H1 (cell line): ENCODE measurements at regions not wholly inside any gene's neighbourhood (a gene's known extent, or its start where the extent isn't known, plus 50 kb on each side); places are given as distances from the start of the nearest gene placed in this dataset.

Source experiments
- CTCF ChIA-PET: fragments of 300-600 bp; sonication (Branson Sonifier 250); formaldehyde crosslinking; loops from one replicate; lab custom pipeline; 2021; ENCODE audit not compliant: partially characterized antibody; lab: Charles Lee
- POLR2A ChIA-PET: fragments of 300-600 bp; sonication (Branson Sonifier 250); formaldehyde crosslinking; loops from one replicate; lab custom pipeline; 2021; ENCODE audit warnings: inconsistent platforms; ENCODE audit not compliant: partially characterized antibody; lab: Charles Lee
- DNase-seq, 2 experiments: peaks; one replicate each; pipeline versions ENCODE4 v3.0.0 to v3.0.0-alpha.2; 2010 to 2022; ENCODE audit warnings: low spot score in 2 of 2, low read depth in 1 of 2, mixed read lengths in 1 of 2
- FAIRE-seq: peaks from 2 replicates; lab custom pipeline; 2011; peaks lifted over from hg19 to GRCh38; lab: Jason Lieb, UNC
- H2AFZ ChIP-seq: 2 replicates; pipeline ENCODE4 v1.8.1; 2012; ENCODE audit warnings: low read length, inconsistent platforms
- H2AK5ac ChIP-seq: 2 replicates; pipeline ENCODE4 v1.6.1; 2013; ENCODE audit warnings: low read depth, low read length
- H2BK120ac ChIP-seq: replicated peaks from 2 replicates; pipeline ENCODE3; 2013; ENCODE audit warnings: low read depth, low read length, inconsistent platforms
- H2BK12ac ChIP-seq: 2 replicates; pipeline ENCODE4 v1.6.1; 2013; ENCODE audit warnings: low read depth, low read length
- H2BK15ac ChIP-seq: 2 replicates; pipeline ENCODE4 v1.6.1; 2013; ENCODE audit warnings: low read length
- H2BK20ac ChIP-seq: 2 replicates; pipeline ENCODE4 v1.6.1; 2013; ENCODE audit warnings: low read length
- H2BK5ac ChIP-seq: 2 replicates; pipeline ENCODE4 v1.6.1; 2013; ENCODE audit warnings: low read depth, low read length
- H3K14ac ChIP-seq: 2 replicates; pipeline ENCODE4 v1.6.1; 2013; ENCODE audit warnings: inconsistent platforms; ENCODE audit not compliant: insufficient read length
- H3K18ac ChIP-seq: 2 replicates; pipeline ENCODE4 v1.6.1; 2013; ENCODE audit warnings: low read length; ENCODE audit errors: extremely low read depth
- H3K23ac ChIP-seq: 2 replicates; pipeline ENCODE4 v1.6.1; 2013; ENCODE audit warnings: inconsistent platforms; ENCODE audit not compliant: insufficient read length
- H3K23me2 ChIP-seq: 2 replicates; pipeline ENCODE4 v1.6.1; 2013; ENCODE audit warnings: low read depth, low read length
- H3K27ac ChIP-seq: 2 replicates; pipeline ENCODE4 v1.6.1; 2011; ENCODE audit warnings: low read depth, low read length, inconsistent platforms
- H3K27me3 ChIP-seq, 4 experiments: replicated peaks in 1 of 4; 1 replicate in 1 of 4; 2 replicates in 3 of 4; pipeline versions ENCODE4 v1.6.1 to v1.8.1; 2011 to 2013; ENCODE audit warnings: low read length in 3 of 4, mild to moderate bottlenecking in 3 of 4, inconsistent platforms in 2 of 4, mixed read lengths in 2 of 4, moderate library complexity in 1 of 4; ENCODE audit not compliant: control insufficient read depth in 3 of 4, insufficient read depth in 3 of 4; ENCODE audit errors: extremely low read depth in 1 of 4
- H3K36me3 ChIP-seq, 4 experiments: 2 replicates each; pipeline versions ENCODE4 v1.6.1 to v1.8.1; 2011 to 2013; ENCODE audit warnings: mild to moderate bottlenecking in 4 of 4, low read length in 3 of 4, moderate library complexity in 2 of 4, control low read depth in 1 of 4, inconsistent platforms in 1 of 4; ENCODE audit not compliant: insufficient read depth in 4 of 4, control insufficient read depth in 2 of 4
- H3K4ac ChIP-seq: replicated peaks from 2 replicates; pipeline ENCODE3; 2013; ENCODE audit warnings: low read length, low read depth, mixed read lengths, inconsistent platforms; ENCODE audit not compliant: insufficient read length
- H3K4me1 ChIP-seq, 4 experiments: replicated peaks in 1 of 4; 1 replicate in 1 of 4; 2 replicates in 3 of 4; pipeline versions ENCODE4 v1.6.1 to v1.8.1; 2011 to 2013; ENCODE audit warnings: low read length in 3 of 4, inconsistent platforms in 2 of 4, mixed read lengths in 1 of 4; ENCODE audit not compliant: insufficient read depth in 4 of 4, control insufficient read depth in 3 of 4
- H3K4me2 ChIP-seq, 2 experiments: 2 replicates each; pipeline versions ENCODE4 v1.6.1 to v1.8.1; 2011 to 2013; ENCODE audit warnings: low read depth in 2 of 2, low read length in 2 of 2, control low read depth in 1 of 2, inconsistent platforms in 1 of 2, mild to moderate bottlenecking in 1 of 2; ENCODE audit not compliant: insufficient read depth in 1 of 2
- H3K4me3 ChIP-seq, 4 experiments: fragments of 200-600, 300-600 bp in 1 of 4; sonication (generic), shearing (Covaris generic), sonication (Bioruptor Twin) in 1 of 4; 2 replicates each; pipeline versions ENCODE4 v1.5.1 to v1.8.1; 2011 to 2016; ENCODE audit warnings: low read length in 4 of 4, low read depth in 3 of 4, control low read depth in 2 of 4, inconsistent platforms in 2 of 4, mild to moderate bottlenecking in 2 of 4, mixed read lengths in 1 of 4, moderate library complexity in 1 of 4; ENCODE audit not compliant: insufficient read depth in 2 of 4; ENCODE audit errors: extremely low read depth in 1 of 4
- H3K56ac ChIP-seq: replicated peaks from 2 replicates; pipeline ENCODE3; 2013; ENCODE audit warnings: low read depth, mild to moderate bottlenecking, mixed read lengths, low read length, inconsistent platforms; ENCODE audit not compliant: insufficient read length
- H3K79me1 ChIP-seq: 2 replicates; pipeline ENCODE4 v1.6.1; 2013; ENCODE audit warnings: low read depth, low read length, control low read depth
- H3K79me2 ChIP-seq, 2 experiments: 2 replicates each; pipeline versions ENCODE4 v1.6.1 to v1.8.1; 2012 to 2013; ENCODE audit warnings: low read length in 2 of 2, mild to moderate bottlenecking in 2 of 2, inconsistent platforms in 1 of 2; ENCODE audit not compliant: insufficient read depth in 2 of 2, control insufficient read depth in 1 of 2
- H3K9ac ChIP-seq, 4 experiments: replicated peaks in 1 of 4; 1 replicate in 1 of 4; 2 replicates in 3 of 4; pipeline versions ENCODE4 v1.6.1 to v1.8.1; 2011 to 2013; ENCODE audit warnings: low read depth in 3 of 4, low read length in 3 of 4, control low read depth in 2 of 4, mild to moderate bottlenecking in 2 of 4, moderate library complexity in 2 of 4, inconsistent platforms in 1 of 4; ENCODE audit errors: extremely low read depth in 1 of 4
- H3K9me3 ChIP-seq, 2 experiments: 2 replicates each; pipeline versions ENCODE4 v1.6.1 to v1.8.1; 2012 to 2013; ENCODE audit warnings: mild to moderate bottlenecking in 2 of 2, moderate library complexity in 2 of 2, control low read depth in 1 of 2, inconsistent platforms in 1 of 2, low read depth in 1 of 2, low read length in 1 of 2, mixed read lengths in 1 of 2; ENCODE audit not compliant: insufficient read depth in 2 of 2
- H4K20me1 ChIP-seq, 2 experiments: replicated peaks in 1 of 2; 2 replicates each; pipeline versions ENCODE3 to v1.8.1; 2011 to 2013; ENCODE audit warnings: inconsistent platforms in 2 of 2, low read length in 2 of 2, mild to moderate bottlenecking in 1 of 2; ENCODE audit not compliant: insufficient read depth in 2 of 2, control insufficient read depth in 1 of 2
- H4K5ac ChIP-seq: 2 replicates; pipeline ENCODE4 v1.6.1; 2013; ENCODE audit warnings: low read length, low read depth, mixed read lengths, inconsistent platforms; ENCODE audit not compliant: insufficient read length
- H4K8ac ChIP-seq: 2 replicates; pipeline ENCODE4 v1.8.0; 2013; ENCODE audit warnings: mild to moderate bottlenecking, moderate library complexity, low read length, inconsistent platforms; ENCODE audit not compliant: insufficient read depth; ENCODE audit errors: extremely low read depth
- H4K91ac ChIP-seq: replicated peaks from 2 replicates; pipeline ENCODE3; 2013; ENCODE audit warnings: low read length, mixed read lengths, inconsistent platforms; ENCODE audit not compliant: insufficient read length
- ASH2L ChIP-seq: fragments of 200-600, 300-600 bp; sonication (generic); IDR thresholded peaks from one replicate; pipeline ENCODE4 v1.7.1; 2017; ENCODE audit warnings: low read length
- GABPA ChIP-seq: IDR thresholded peaks from 2 replicates; pipeline ENCODE4 v1.6.1; 2011; ENCODE audit warnings: mild to moderate bottlenecking, low read length, moderate library complexity, borderline replicate concordance; ENCODE audit not compliant: insufficient read depth
- GTF2F1 ChIP-seq: IDR thresholded peaks from 2 replicates; pipeline ENCODE4 v1.6.1; 2012; ENCODE audit warnings: low read depth, low read length, improper control_type of control experiment, borderline replicate concordance
- NRF1 ChIP-seq: IDR thresholded peaks from 2 replicates; pipeline ENCODE4 v1.6.1; 2011; ENCODE audit warnings: mild to moderate bottlenecking, low read depth, low read length, improper control_type of control experiment
- SRF ChIP-seq: IDR thresholded peaks from 2 replicates; pipeline ENCODE4 v1.6.1; 2011; ENCODE audit warnings: mild to moderate bottlenecking, low read depth, low read length, moderate library complexity
- SUZ12 ChIP-seq: fragments of 200-600 bp; sonication (generic); IDR thresholded peaks from 2 replicates; pipeline ENCODE4 v1.6.1; 2012; ENCODE audit warnings: mild to moderate bottlenecking, inconsistent platforms, low read length, moderate library complexity, mixed read lengths
- TAF7 ChIP-seq: optimal IDR thresholded peaks from 2 replicates; pipeline ENCODE3; 2011; ENCODE audit warnings: low read depth, mild to moderate bottlenecking, inconsistent platforms, low read length, moderate library complexity, borderline replicate concordance
- WGBS, 2 experiments: shearing (Covaris generic) in 1 of 2; methylation state at CpG; one replicate each; pipeline versions ENCODE4 v1.1.6 to v1.1.7; 2013 to 2015; ENCODE audit warnings: low lambda C conversion rate in 2 of 2, mixed read lengths in 2 of 2, inconsistent platforms in 1 of 2, low coverage in 1 of 2, missing lambda C conversion rate in 1 of 2; ENCODE audit not compliant: insufficient replicate concordance in 2 of 2, insufficient coverage in 1 of 2, insufficient read length in 1 of 2; ENCODE audit errors: extremely low coverage in 1 of 2, missing lambda C conversion rate in 1 of 2; 5-methylcytosine and 5-hydroxymethylcytosine counted together

DNA sequence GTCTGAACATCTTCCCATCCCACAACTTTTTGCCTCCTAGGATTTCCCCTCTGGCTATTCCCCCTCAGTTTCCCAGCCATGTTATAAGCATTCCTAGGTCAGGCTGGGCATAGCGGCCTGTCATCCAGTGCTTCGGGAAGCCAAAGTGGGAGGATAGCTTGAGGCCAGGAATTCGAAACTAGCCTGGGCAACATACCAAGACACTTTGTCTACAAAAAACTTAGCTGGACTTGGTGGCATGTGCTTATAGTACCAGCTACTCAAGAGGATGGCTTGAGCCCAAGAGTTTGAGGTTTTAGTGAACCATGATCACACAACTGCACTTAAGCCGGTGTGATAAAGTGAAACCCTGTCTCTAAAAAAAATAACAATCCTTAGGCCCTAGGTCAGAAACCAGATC is 447.4 kb downstream of the KIF16B start:
- H3K9ac ChIP-seq, result no peak overlapping the region
- H3K4me2 ChIP-seq, result no peak overlapping the region
- H3K27ac ChIP-seq, result no peak overlapping the region
- no peak overlapping the region for H2BK12ac ChIP-seq
- no peaks in the 10 kb centered on the region for H3K27me3 ChIP-seq
- H3K79me2 ChIP-seq, result no peaks in the 10 kb centered on the region
- no peaks in the 10 kb centered on the region for H3K79me1 ChIP-seq
- H3K56ac ChIP-seq, result no peak overlapping the region
- H2BK20ac ChIP-seq, result no peak overlapping the region
- H4K5ac ChIP-seq, result no peak overlapping the region
- no peak overlapping the region for H4K91ac ChIP-seq
- no peak for FAIRE-seq
- H2BK15ac ChIP-seq, result no peak overlapping the region
- no peak overlapping the region for H2BK120ac ChIP-seq
- no peaks in the 10 kb centered on the region for H3K23me2 ChIP-seq
- CTCF ChIA-PET, result interaction anchor here (1.1 kb wide), 1 partner anchor 10 kb away, joined by 3 read pairs; no protein-coding TSS in a partner anchor
- H2AK5ac ChIP-seq, result no peak overlapping the region
- H3K36me3 ChIP-seq, result no peaks in the 10 kb centered on the region
- DNase-seq, result no peak
- no peaks in the 10 kb centered on the region for H4K20me1 ChIP-seq
- H3K4me1 ChIP-seq, result no peaks in the 10 kb centered on the region
- no peak overlapping the region for H2BK5ac ChIP-seq
- no peak overlapping the region for H4K8ac ChIP-seq
- H3K4ac ChIP-seq, result no peak overlapping the region
- H3K14ac ChIP-seq, result no peak overlapping the region
- 91% methylated on average over 4 of the region's 4 CpGs; no CpG with 5 or more reads in 1 of the 2 experiments for WGBS, 2 experiments
- H3K23ac ChIP-seq, result no peak overlapping the region
- no peak overlapping the region for H3K18ac ChIP-seq
- no peak overlapping the region for H3K4me3 ChIP-seq
- H2AFZ ChIP-seq, result no peak overlapping the region
- H3K9me3 ChIP-seq, result no peaks in the 10 kb centered on the region
- POLR2A ChIA-PET, result no interaction called here
- TF ChIP-seq SUZ12, result no peak
- no peak for TF ChIP-seq GABPA
- no peak for TF ChIP-seq GTF2F1
- TF ChIP-seq NRF1, result no peak
- TF ChIP-seq ASH2L, result no peak
- no peak for TF ChIP-seq SRF
- TF ChIP-seq TAF7, result no peak
